ENCODE measurements at regions not wholly inside any gene's neighbourhood (a gene's known extent, or its start where the extent isn't known, plus 50 kb on each side); places are given as distances from the start of the nearest gene placed in this dataset.
A peak's percentile ranks its signal among the peaks of the same experiment; 100 is the strongest.

DNA sequence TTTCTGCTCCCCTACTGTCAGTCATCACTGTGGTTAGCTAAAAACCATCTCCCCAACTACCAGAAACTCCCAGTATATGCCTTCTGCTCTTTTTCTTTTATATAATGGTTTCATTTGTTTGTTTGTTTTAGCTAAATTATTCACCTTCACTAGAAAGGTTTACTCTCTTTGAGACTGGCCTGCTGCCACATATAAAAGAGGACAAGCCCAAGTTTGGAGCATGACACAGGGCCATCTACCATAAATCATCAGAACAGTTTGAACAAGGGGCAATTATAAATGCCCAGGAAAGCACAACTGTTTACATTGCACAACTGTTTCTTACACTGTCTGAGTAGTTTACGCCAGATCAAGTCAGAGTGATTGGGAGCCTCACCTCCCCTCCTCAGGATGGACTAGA lies 471.0 kb upstream of the PIK3C3 start:
- no peaks in the 10 kb centered on the region for H3K4me1 ChIP-seq
- intact Hi-C loops (cut with DNase I): no loop called here
- no peak for TF ChIP-seq POLR2A (IDR thresholded peaks at IDR 0.05)
- TF ChIP-seq, protein P1, sequence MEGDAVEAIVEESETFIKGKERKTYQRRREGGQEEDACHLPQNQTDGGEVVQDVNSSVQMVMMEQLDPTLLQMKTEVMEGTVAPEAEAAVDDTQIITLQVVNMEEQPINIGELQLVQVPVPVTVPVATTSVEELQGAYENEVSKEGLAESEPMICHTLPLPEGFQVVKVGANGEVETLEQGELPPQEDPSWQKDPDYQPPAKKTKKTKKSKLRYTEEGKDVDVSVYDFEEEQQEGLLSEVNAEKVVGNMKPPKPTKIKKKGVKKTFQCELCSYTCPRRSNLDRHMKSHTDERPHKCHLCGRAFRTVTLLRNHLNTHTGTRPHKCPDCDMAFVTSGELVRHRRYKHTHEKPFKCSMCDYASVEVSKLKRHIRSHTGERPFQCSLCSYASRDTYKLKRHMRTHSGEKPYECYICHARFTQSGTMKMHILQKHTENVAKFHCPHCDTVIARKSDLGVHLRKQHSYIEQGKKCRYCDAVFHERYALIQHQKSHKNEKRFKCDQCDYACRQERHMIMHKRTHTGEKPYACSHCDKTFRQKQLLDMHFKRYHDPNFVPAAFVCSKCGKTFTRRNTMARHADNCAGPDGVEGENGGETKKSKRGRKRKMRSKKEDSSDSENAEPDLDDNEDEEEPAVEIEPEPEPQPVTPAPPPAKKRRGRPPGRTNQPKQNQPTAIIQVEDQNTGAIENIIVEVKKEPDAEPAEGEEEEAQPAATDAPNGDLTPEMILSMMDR (IDR thresholded peaks at IDR 0.05): no peak
- no peaks in the 10 kb centered on the region for H3K27me3 ChIP-seq
- WGBS, 4 donors: 88 to 100% (median 96%) methylated on average over 1 of the region's 1 CpG
- ATAC-seq (no peak), DNase-seq (no peak)
- H3K9me3 ChIP-seq: peaks cover 0 to 5% (median 0%) of the 10 kb centered on the region in 12 donors
- no peak overlapping the region for H3K4me3 ChIP-seq
- H3K27ac ChIP-seq: no peak overlapping the region
- H3K36me3 ChIP-seq: no peaks in the 10 kb centered on the region

DNA sequence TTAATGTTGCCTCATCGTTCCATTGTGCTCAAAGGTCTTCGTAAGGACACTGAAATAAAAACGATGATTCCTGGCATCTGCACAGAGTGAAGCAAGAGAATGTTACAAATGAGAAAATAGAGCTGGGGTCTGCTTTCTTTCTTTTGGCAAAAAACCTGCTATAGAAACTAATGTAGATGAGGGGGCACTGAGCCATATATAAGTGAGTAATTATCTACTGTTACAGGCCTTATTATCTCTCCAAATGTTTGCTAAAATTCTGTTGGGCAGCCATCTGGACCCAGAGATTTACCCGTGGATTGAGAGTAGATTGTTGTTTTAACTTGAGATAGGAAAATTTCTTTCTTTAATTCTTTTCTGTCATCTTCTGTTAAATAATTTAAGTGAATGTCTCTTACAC lies 472.5 kb upstream of the PIK3C3 start:
- H3K4me3 ChIP-seq: no peak overlapping the region
- WGBS, 4 donors: 74 to 84% (median 77%) methylated on average over 4 of the region's 4 CpGs
- intact Hi-C loops (cut with DNase I): no loop called here

DNA sequence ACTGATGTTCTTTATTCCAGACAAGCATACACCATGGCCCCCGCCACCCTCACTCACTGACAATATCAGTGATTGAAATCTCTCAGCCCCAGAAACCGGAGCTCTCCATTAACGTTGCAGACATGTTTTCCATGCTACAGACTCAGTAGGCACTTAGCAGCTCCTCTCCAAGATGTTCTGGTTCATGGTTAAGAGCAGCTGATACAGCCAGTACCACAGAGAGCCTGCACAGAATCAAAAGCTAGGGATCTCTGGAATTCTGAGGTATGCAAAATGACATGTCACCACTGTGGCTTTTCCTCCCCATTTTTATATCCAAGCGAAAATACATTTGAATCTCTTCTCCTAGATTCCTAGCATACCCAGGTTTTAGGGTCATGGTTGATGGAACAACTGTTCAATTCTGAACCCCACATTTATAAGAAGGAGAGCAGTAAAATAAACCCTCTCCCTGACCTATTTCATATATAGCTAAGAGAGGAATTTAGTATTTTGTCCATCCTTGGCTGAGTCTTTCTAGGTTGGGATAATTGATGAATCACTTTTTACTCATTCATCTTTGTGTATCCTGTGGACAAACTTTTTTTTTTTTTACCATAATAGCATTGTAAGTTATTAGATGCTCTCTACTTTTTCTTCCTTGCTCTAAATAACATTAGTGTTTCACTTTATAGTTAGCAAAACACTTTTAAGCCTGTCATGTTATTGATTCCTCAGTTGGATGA lies 488.4 kb upstream of the PIK3C3 start:
- 79 to 87% (median 84%) methylated on average over 4 of the region's 4 CpGs for WGBS, 4 donors
- no peaks in the 10 kb centered on the region for H3K27me3 ChIP-seq
- no peaks in the 10 kb centered on the region for H3K4me1 ChIP-seq
- ATAC-seq (no peak), DNase-seq (no peak)
- intact Hi-C loops (cut with DNase I): no loop called here
- TF ChIP-seq POLR2A (IDR thresholded peaks at IDR 0.05): no peak
- TF ChIP-seq, protein P1 (IDR thresholded peaks at IDR 0.05): no peak
- H3K27ac ChIP-seq: no peak overlapping the region
- no peaks in the 10 kb centered on the region for H3K9me3 ChIP-seq
- H3K4me3 ChIP-seq: no peak overlapping the region
- H3K36me3 ChIP-seq: no peaks in the 10 kb centered on the region

More for the DNA sequence above, 472.5 kb upstream of the PIK3C3 start:
- DNase-seq (no peak), ATAC-seq (no peak)
- Histone ChIP-seq H3K9me3 (no peaks in the 10 kb centered on the region), H3K27me3 (no peaks in the 10 kb centered on the region), H3K27ac (no peak overlapping the region), H3K36me3 (no peaks in the 10 kb centered on the region), H3K4me1 (no peaks in the 10 kb centered on the region)
- TF ChIP-seq, protein P1 (IDR thresholded peaks at IDR 0.05): no peak
- no peak for TF ChIP-seq POLR2A (IDR thresholded peaks at IDR 0.05)

DNA sequence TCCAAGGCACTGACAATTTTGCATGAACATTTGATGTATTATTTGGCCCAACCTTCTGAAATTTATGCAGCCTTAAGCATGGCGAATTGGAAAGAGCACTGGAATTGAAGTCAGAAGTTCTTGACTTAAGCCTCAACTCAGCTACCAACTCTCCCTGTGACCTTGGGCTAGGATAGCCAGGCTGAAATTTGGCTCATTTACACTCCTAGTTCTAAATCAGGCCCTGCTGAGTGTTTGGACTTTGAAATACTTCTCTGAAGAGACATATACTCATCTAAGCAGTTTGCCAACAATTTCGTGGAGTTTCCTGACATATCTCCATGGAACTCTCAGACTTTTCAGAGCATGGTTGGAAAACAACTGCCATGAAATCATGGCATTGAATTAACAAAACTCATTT lies 489.6 kb upstream of the PIK3C3 start:
- H3K9me3 ChIP-seq: no peaks in the 10 kb centered on the region
- ATAC-seq: peak in 1 of 4 donors; percentile 29
- H3K27me3 ChIP-seq: no peaks in the 10 kb centered on the region
- intact Hi-C loops (cut with DNase I): no loop called here
- DNase-seq: no peak
- H3K4me3 ChIP-seq: no peak overlapping the region
- WGBS, 4 donors: 52 to 61% (median 55%) methylated on average over 2 of the region's 2 CpGs
- H3K27ac ChIP-seq: no peak overlapping the region
- TF ChIP-seq, protein P1 (IDR thresholded peaks at IDR 0.05): no peak
- TF ChIP-seq POLR2A (IDR thresholded peaks at IDR 0.05): no peak
- H3K4me1 ChIP-seq: no peaks in the 10 kb centered on the region
- H3K36me3 ChIP-seq: no peaks in the 10 kb centered on the region
